Adipocyte (in vitro differentiated cells): ENCODE measurements at regions not wholly inside any gene's neighbourhood (a gene's known extent, or its start where the extent isn't known, plus 50 kb on each side); places are given as distances from the start of the nearest gene placed in this dataset.
A peak's percentile ranks its signal among the peaks of the same experiment; 100 is the strongest.

Experiments used
- DNase-seq: peaks from one replicate; pipeline ENCODE4 v3.0.0-alpha.2; 2015; ENCODE audit warnings: low read depth
- H3K27me3 ChIP-seq: replicated peaks from 2 replicates; pipeline ENCODE4 v1.7.0; 2013; ENCODE audit warnings: mild to moderate bottlenecking, low read length, moderate library complexity; ENCODE audit not compliant: control insufficient read depth, insufficient read depth
- H3K36me3 ChIP-seq: 2 replicates; pipeline ENCODE4 v1.7.0; 2013; ENCODE audit warnings: low read length, mild to moderate bottlenecking, moderate library complexity; ENCODE audit not compliant: control insufficient read depth, insufficient read depth, severe bottlenecking
- H3K4me1 ChIP-seq: 2 replicates; pipeline ENCODE4 v1.7.0; 2013; ENCODE audit warnings: mild to moderate bottlenecking, low read length, moderate library complexity; ENCODE audit not compliant: control insufficient read depth, insufficient read depth
- H3K4me3 ChIP-seq: 2 replicates; pipeline ENCODE4 v1.7.0; 2013; ENCODE audit warnings: mild to moderate bottlenecking, low read length, moderate library complexity
- H3K9ac ChIP-seq: 2 replicates; pipeline ENCODE4 v1.7.0; 2013; ENCODE audit warnings: mild to moderate bottlenecking, low read length, moderate library complexity
- H3K9me3 ChIP-seq: 2 replicates; pipeline ENCODE4 v1.7.0; 2013; ENCODE audit warnings: mild to moderate bottlenecking, low read length, moderate library complexity; ENCODE audit not compliant: control insufficient read depth

GRCh38 chr6:4612636-4613171 lies 163.5 kb upstream of the CDYL start:
- H3K4me1 ChIP-seq: peaks cover 46% of the 10 kb centered on the region
- H3K36me3 ChIP-seq: no peaks in the 10 kb centered on the region
- no peak overlapping the region for H3K4me3 ChIP-seq
- H3K27me3 ChIP-seq: no peaks in the 10 kb centered on the region
- H3K9ac ChIP-seq: no peak overlapping the region
- H3K9me3 ChIP-seq: no peaks in the 10 kb centered on the region
- DNase-seq: peak; percentile 25

DNA sequence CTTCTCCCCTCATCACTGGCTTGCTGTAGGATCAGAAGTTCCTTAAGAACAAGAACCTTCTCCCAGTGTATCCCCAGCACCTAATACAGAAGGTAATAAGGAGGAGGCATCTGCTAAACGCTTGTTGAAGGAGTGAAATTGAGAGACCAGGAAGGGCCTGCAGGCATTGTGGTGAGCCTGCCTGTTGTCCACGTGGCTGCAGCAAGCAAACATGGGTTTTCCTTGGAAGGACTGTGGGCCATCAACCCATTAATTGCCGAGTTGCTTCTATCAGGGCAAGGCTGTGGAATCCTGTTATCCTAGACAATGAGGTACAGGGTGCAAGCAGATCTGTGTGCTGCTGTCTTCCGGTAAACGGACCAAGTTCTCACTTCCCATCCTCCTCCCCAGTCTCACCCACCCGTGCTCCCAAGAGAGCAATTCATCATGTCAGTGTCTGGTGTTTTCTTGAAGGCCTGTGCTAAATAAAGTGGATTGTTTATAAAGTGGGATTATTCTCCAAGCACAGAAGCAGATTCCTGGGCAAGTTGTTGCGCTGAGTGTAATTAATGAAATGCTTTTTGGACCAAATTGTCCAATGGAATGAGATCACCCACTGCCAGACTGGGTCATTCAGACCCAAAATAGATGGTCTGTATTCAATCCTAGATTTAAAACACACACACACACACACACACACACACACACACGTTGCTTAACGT lies 164.6 kb upstream of the CDYL start:
- no peak overlapping the region for H3K9ac ChIP-seq
- no peak overlapping the region for H3K4me3 ChIP-seq
- no peak for DNase-seq
- peaks cover 55% of the 10 kb centered on the region for H3K4me1 ChIP-seq
- no peaks in the 10 kb centered on the region for H3K9me3 ChIP-seq
- no peaks in the 10 kb centered on the region for H3K36me3 ChIP-seq
- no peaks in the 10 kb centered on the region for H3K27me3 ChIP-seq

DNA sequence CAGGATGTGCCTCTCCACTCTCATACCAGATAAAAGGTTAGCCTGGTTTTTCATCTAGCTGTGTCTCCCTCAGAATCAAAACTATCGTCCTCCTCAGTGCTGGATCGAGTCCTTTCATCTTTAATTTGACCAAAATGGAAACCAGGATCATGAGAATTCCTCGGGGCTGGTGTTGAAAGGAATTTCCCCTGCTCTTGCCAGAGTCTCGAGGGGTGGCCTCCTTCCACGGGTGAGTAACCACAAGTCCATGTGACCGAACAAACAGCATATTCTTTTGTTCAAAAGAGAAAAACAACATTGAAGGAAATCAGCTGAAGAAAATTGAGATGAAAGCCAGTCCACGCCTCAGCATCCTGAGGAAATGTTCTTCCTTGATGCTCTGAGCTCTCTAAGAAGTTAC lies 165.9 kb upstream of the CDYL start:
- Histone ChIP-seq H3K27me3 (no peaks in the 10 kb centered on the region), H3K9ac (no peak overlapping the region)
- DNase-seq: peak; percentile 75

DNA sequence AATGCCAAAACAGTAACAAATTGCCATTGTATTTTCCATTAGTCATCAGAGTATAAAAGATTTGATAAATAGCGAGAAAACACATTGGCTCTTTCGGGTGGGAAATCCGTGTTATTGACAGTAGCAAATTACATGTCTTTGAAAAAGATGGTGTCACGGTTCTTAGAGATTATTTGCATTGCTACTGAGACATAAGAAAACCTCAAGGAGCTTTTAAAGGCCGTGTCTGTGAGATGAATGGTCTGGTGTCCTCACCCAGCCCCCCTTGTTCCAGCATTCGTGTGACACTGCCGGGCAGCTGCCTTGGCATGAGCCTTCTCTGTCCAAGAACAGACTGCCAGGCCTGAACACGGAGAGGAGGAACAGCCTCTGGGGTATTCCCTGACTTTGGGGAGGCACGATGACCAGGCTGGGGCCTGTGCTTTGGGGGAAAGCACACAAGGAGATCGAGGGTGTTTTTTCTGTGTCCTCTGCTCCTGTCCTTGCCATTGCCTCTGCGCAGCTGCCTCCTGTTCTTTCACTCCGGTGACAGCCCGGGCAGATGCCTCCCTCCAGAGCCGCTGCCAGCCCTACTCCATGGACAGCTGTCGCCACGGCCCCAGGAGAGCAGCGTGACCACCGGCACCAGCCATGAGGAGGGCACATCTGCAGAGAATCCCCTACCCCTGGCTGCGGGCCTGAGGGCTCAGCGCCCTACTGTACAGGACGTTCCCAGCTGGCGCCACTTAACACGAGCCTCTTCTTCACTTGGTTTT lies 167.7 kb upstream of the CDYL start:
- no peaks in the 10 kb centered on the region for H3K36me3 ChIP-seq
- H3K9me3 ChIP-seq: no peaks in the 10 kb centered on the region
- DNase-seq: no peak
- H3K4me1 ChIP-seq: peaks cover 49% of the 10 kb centered on the region
- no peak overlapping the region for H3K9ac ChIP-seq
- H3K4me3 ChIP-seq: no peak overlapping the region
- no peaks in the 10 kb centered on the region for H3K27me3 ChIP-seq

More for the DNA sequence above, 165.9 kb upstream of the CDYL start:
- Histone ChIP-seq H3K4me1 (peaks cover 44% of the 10 kb centered on the region), H3K9me3 (no peaks in the 10 kb centered on the region), H3K36me3 (no peaks in the 10 kb centered on the region), H3K4me3 (no peak overlapping the region)

DNA sequence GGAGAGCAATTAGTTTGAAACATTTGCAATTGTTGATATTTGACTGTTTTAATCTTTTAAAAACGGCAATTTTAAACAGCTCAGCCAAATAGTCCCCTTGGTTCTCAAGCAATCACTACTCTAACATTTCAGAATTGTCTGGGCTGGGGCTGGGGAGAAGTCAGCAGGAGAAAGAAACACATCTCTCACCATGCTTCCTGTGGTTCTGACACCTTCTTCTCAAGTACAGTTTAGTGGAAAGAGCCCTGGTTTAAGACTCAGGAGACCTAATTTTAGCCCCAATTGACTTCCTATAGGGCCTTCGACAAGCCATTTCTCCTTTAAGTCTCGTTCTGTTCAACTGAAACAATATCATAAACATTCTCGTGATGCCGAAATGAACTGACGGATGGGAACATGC lies 168.4 kb upstream of the CDYL start:
- no peak for DNase-seq
- no peaks in the 10 kb centered on the region for H3K36me3 ChIP-seq
- H3K27me3 ChIP-seq: no peaks in the 10 kb centered on the region
- H3K9ac ChIP-seq: no peak overlapping the region
- no peaks in the 10 kb centered on the region for H3K9me3 ChIP-seq
- peaks cover 51% of the 10 kb centered on the region for H3K4me1 ChIP-seq
- peak overlapping the region; percentile 33 for H3K4me3 ChIP-seq

GRCh38 chr6:4606821-4607704 lies 169.1 kb upstream of the CDYL start:
- Histone ChIP-seq H3K9ac (no peak overlapping the region), H3K36me3 (no peaks in the 10 kb centered on the region), H3K4me3 (peak overlapping the region; percentile 33), H3K27me3 (no peaks in the 10 kb centered on the region), H3K9me3 (no peaks in the 10 kb centered on the region), H3K4me1 (peaks cover 46% of the 10 kb centered on the region)
- DNase-seq: peak; percentile 24

GRCh38 chr6:4606016-4606415 lies 170.2 kb upstream of the CDYL start:
- Histone ChIP-seq H3K9ac (no peak overlapping the region), H3K4me1 (peaks cover 36% of the 10 kb centered on the region), H3K36me3 (no peaks in the 10 kb centered on the region), H3K9me3 (no peaks in the 10 kb centered on the region), H3K27me3 (no peaks in the 10 kb centered on the region), H3K4me3 (no peak overlapping the region)
- DNase-seq: no peak

DNA sequence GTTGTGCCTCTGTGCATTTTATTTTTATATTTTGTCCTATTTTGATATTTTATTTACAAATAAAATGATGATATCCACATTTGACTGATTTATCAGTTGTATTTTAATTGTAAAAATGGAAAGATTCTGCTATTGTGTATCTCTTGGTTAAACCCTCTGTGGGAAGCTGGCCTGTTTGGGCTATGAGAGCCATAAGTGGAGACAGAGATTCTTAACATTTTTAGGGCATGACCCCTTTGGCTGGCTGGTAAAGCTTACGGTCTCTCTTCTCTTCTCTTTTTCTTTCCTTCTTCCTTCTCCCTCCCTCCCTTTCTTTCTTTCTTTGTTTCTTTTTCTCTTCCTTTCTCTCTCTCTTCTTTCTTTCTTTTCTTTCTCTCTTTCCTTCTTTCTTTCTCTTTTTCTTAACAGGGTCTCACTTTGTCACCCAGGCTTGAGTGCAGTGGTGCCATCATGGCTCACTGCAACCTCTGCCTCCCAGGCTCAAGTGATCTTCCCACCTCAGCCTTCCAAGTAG lies 172.3 kb upstream of the CDYL start:
- Histone ChIP-seq H3K36me3 (no peaks in the 10 kb centered on the region), H3K4me1 (peaks cover 36% of the 10 kb centered on the region), H3K9me3 (no peaks in the 10 kb centered on the region), H3K4me3 (no peak overlapping the region), H3K9ac (no peak overlapping the region), H3K27me3 (no peaks in the 10 kb centered on the region)
- peak; percentile 43 for DNase-seq

DNA sequence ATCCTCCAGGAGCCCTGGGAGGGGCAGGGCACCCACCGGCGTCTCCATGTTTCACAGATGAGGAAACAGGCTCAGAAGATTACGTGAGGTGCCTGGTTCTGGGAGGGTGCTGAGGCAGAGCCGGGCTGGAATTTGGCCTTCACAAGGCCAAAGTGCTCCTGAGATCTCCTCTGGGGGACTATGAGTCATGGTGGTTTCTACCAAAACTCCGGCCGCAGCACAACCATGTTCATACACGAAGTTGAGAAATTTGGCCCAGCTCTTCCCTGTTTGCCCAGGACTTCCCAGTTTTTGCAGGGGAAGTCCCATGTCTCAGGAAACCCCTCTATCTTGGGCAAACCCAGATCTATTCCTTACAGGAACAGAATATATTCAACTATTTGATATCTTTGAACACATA lies 172.9 kb upstream of the CDYL start:
- Histone ChIP-seq H3K27me3 (no peaks in the 10 kb centered on the region), H3K4me3 (no peak overlapping the region), H3K36me3 (no peaks in the 10 kb centered on the region), H3K9ac (no peak overlapping the region), H3K9me3 (no peaks in the 10 kb centered on the region), H3K4me1 (peaks cover 36% of the 10 kb centered on the region)
- peak; percentile 62 for DNase-seq

GRCh38 chr6:4599924-4600323 lies 176.3 kb upstream of the CDYL start:
- Histone ChIP-seq H3K9me3 (no peaks in the 10 kb centered on the region), H3K36me3 (no peaks in the 10 kb centered on the region), H3K27me3 (no peaks in the 10 kb centered on the region), H3K4me1 (peaks cover 22% of the 10 kb centered on the region), H3K4me3 (no peak overlapping the region), H3K9ac (no peak overlapping the region)
- peak; percentile 42 for DNase-seq
